ENCODE measurements at regions not wholly inside any gene's neighbourhood (a gene's known extent, or its start where the extent isn't known, plus 50 kb on each side); places are given as distances from the start of the nearest gene placed in this dataset.
A peak's percentile ranks its signal among the peaks of the same experiment; 100 is the strongest.

DNA sequence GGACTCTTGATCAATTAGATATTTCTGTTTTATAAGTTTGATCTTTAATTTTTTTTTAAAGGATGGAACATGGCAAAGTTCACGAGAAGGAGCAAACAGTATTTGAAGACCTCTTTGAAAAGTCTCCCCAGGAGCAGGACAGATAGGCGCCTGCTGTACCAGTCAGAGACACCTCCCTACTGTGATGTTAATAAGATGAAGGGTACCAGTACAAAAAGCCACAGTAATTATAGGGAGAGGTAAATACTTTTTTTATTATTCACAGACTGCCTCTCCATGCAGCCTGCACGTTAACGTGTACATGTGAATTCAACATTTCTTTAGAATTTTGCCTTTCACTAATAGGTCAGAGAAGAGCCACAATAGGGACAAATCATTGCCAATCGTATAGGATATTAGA, 146.5 kb upstream of the CDH6 start:
- intact Hi-C loops (cut with DNase I), result no loop called here
- Histone ChIP-seq H3K4me3 (ENCODE audit: low read length in 3 of 3) (no peak overlapping the region), H3K27ac (ENCODE audit: low read depth in 2 of 2, low read length in 2 of 2) (no peak overlapping the region), H3K27me3 (ENCODE audit: control insufficient read depth, insufficient read depth, low read length) (no peaks in the 10 kb centered on the region), H3K36me3 (ENCODE audit: control insufficient read depth in 2 of 3, insufficient read depth in 3 of 3, low read length in 3 of 3) (no peaks in the 10 kb centered on the region), H3K9me3 (ENCODE audit: control insufficient read depth in 2 of 3, insufficient read depth in 1 of 3, low read length in 3 of 3) (peaks cover 0 to 3% (median 0%) of the 10 kb centered on the region in 3 donors), H3K9ac (ENCODE audit: low read length in 3 of 3) (no peak overlapping the region), H3K4me1 (ENCODE audit: control insufficient read depth in 2 of 3, insufficient read depth in 2 of 3, low read depth in 1 of 3, low read length in 3 of 3) (no peaks in the 10 kb centered on the region)
- FAIRE-seq (no peak), DNase-seq (no peak)
- TF ChIP-seq, protein P1, sequence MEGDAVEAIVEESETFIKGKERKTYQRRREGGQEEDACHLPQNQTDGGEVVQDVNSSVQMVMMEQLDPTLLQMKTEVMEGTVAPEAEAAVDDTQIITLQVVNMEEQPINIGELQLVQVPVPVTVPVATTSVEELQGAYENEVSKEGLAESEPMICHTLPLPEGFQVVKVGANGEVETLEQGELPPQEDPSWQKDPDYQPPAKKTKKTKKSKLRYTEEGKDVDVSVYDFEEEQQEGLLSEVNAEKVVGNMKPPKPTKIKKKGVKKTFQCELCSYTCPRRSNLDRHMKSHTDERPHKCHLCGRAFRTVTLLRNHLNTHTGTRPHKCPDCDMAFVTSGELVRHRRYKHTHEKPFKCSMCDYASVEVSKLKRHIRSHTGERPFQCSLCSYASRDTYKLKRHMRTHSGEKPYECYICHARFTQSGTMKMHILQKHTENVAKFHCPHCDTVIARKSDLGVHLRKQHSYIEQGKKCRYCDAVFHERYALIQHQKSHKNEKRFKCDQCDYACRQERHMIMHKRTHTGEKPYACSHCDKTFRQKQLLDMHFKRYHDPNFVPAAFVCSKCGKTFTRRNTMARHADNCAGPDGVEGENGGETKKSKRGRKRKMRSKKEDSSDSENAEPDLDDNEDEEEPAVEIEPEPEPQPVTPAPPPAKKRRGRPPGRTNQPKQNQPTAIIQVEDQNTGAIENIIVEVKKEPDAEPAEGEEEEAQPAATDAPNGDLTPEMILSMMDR (IDR thresholded peaks at IDR 0.05; ENCODE audit: borderline replicate concordance, extremely low read depth, insufficient read depth), result no peak

DNA sequence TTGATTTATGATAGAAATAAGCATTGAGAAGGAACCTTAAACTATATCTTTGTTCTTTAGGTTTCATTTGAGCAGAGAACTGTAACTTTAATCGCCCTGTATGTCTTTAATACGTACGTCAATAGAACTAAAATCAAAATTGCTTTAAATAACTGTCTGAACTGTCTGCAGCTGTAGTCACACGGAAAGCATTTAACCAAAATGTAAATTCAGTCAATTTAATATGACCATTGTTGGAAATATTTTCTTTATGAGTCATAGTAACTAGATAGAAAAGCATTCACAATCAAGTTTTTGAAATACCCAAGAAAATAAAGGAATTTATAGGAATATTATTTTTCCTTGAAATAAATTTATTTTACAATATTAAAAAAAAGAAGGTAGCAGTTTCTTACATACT, 157.1 kb upstream of the CDH6 start:
- peak; percentile 57 for FAIRE-seq
- Histone ChIP-seq H3K36me3 (ENCODE audit: control insufficient read depth in 2 of 3, insufficient read depth in 3 of 3, low read length in 3 of 3) (no peaks in the 10 kb centered on the region), H3K4me3 (ENCODE audit: low read length in 3 of 3) (no peak overlapping the region), H3K27me3 (ENCODE audit: control insufficient read depth, insufficient read depth, low read length) (no peaks in the 10 kb centered on the region), H3K9me3 (ENCODE audit: control insufficient read depth in 2 of 3, insufficient read depth in 1 of 3, low read length in 3 of 3) (peaks cover 0 to 3% (median 0%) of the 10 kb centered on the region in 3 donors), H3K27ac (ENCODE audit: low read depth in 2 of 2, low read length in 2 of 2) (no peak overlapping the region), H3K4me1 (ENCODE audit: control insufficient read depth in 2 of 3, insufficient read depth in 2 of 3, low read depth in 1 of 3, low read length in 3 of 3) (no peaks in the 10 kb centered on the region), H3K9ac (ENCODE audit: low read length in 3 of 3) (no peak overlapping the region)
- no peak for DNase-seq
- TF ChIP-seq, protein P1 (IDR thresholded peaks at IDR 0.05; ENCODE audit: borderline replicate concordance, extremely low read depth, insufficient read depth), result no peak
- intact Hi-C loops (cut with DNase I), result no loop called here

DNA sequence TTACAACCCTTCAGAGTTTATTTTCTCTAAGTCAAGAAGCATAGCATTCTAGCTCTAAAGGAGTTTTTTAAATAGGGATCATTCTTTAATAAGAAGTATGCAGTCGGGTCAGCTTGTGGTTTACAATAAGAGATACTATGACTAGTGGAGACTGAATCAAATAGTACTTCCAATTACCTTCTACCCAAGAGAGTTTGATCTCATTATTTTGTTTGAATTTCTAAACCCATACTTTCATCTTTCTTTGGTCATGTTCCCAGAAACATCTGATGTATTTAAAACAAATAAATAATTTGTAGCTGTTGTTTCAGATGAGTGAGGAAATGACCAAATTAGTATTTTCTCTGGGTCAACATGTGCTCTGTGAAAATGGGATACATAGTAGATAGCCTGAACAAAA, 160.2 kb upstream of the CDH6 start:
- intact Hi-C loops (cut with DNase I), result no loop called here
- no peak for DNase-seq
- H3K9ac ChIP-seq (ENCODE audit: low read length in 3 of 3), result no peak overlapping the region
- H3K4me3 ChIP-seq (ENCODE audit: low read length in 3 of 3), result no peak overlapping the region
- TF ChIP-seq, protein P1 (IDR thresholded peaks at IDR 0.05; ENCODE audit: borderline replicate concordance, extremely low read depth, insufficient read depth), result no peak
- H3K9me3 ChIP-seq (ENCODE audit: control insufficient read depth in 2 of 3, insufficient read depth in 1 of 3, low read length in 3 of 3), result no peaks in the 10 kb centered on the region
- FAIRE-seq, result no peak
- no peaks in the 10 kb centered on the region for H3K4me1 ChIP-seq (ENCODE audit: control insufficient read depth in 2 of 3, insufficient read depth in 2 of 3, low read depth in 1 of 3, low read length in 3 of 3)
- H3K27ac ChIP-seq (ENCODE audit: low read depth in 2 of 2, low read length in 2 of 2), result no peak overlapping the region
- no peaks in the 10 kb centered on the region for H3K27me3 ChIP-seq (ENCODE audit: control insufficient read depth, insufficient read depth, low read length)
- no peaks in the 10 kb centered on the region for H3K36me3 ChIP-seq (ENCODE audit: control insufficient read depth in 2 of 3, insufficient read depth in 3 of 3, low read length in 3 of 3)

DNA sequence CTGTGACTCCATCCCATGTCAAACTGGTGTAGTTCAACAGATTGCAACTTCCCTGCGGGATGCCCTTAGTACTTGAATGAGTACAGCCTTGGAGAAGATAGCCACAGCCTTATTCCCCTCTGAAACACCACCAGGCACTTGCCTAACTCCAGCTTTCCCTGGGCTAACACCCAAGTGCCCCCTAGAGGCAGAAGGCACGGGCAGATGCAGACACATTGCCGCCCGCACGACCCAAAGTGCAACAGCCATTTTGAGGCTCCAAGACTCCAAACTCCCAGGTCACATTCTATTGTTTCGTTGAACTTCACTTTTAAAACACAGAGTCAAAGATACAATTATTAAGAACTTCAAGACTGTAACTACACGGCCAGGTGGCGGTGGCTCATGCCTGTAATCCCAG, 163.6 kb upstream of the CDH6 start:
- FAIRE-seq (no peak), DNase-seq (no peak)
- no peak overlapping the region for H3K27ac ChIP-seq (ENCODE audit: low read depth in 2 of 2, low read length in 2 of 2)
- H3K27me3 ChIP-seq (ENCODE audit: control insufficient read depth, insufficient read depth, low read length), result no peaks in the 10 kb centered on the region
- no peaks in the 10 kb centered on the region for H3K36me3 ChIP-seq (ENCODE audit: control insufficient read depth in 2 of 3, insufficient read depth in 3 of 3, low read length in 3 of 3)
- H3K4me3 ChIP-seq (ENCODE audit: low read length in 3 of 3), result no peak overlapping the region
- intact Hi-C loops (cut with DNase I), result no loop called here
- no peaks in the 10 kb centered on the region for H3K9me3 ChIP-seq (ENCODE audit: control insufficient read depth in 2 of 3, insufficient read depth in 1 of 3, low read length in 3 of 3)
- H3K4me1 ChIP-seq (ENCODE audit: control insufficient read depth in 2 of 3, insufficient read depth in 2 of 3, low read depth in 1 of 3, low read length in 3 of 3), result peaks cover 0 to 4% (median 0%) of the 10 kb centered on the region in 3 donors
- TF ChIP-seq, protein P1 (IDR thresholded peaks at IDR 0.05; ENCODE audit: borderline replicate concordance, extremely low read depth, insufficient read depth), result no peak
- no peak overlapping the region for H3K9ac ChIP-seq (ENCODE audit: low read length in 3 of 3)
